T-helper 1 cell (primary cell): ENCODE measurements at regions not wholly inside any gene's neighbourhood (a gene's known extent, or its start where the extent isn't known, plus 50 kb on each side); places are given as distances from the start of the nearest gene placed in this dataset.

ENCODE experiments used
- DNase-seq, 5 donors: peaks; one replicate each; pipeline ENCODE4 v3.0.0-alpha.2; 2012 to 2020

- DNase-seq, result no peak
Measured at GRCh38 chr21:38878379-38879179, 72.8 kb downstream of the ETS2 start.

- no peak for DNase-seq
Measured at GRCh38 chr21:38875694-38876492, 70.2 kb downstream of the ETS2 start.
